Occipital lobe (tissue), 1 donor: ENCODE measurements at regions not wholly inside any gene's neighbourhood (a gene's known extent, or its start where the extent isn't known, plus 50 kb on each side); places are given as distances from the start of the nearest gene placed in this dataset.

Experiments used
- DNase-seq: peaks from one replicate; lab custom pipeline; 2025; lab: John Stamatoyannopoulos, UW

DNA sequence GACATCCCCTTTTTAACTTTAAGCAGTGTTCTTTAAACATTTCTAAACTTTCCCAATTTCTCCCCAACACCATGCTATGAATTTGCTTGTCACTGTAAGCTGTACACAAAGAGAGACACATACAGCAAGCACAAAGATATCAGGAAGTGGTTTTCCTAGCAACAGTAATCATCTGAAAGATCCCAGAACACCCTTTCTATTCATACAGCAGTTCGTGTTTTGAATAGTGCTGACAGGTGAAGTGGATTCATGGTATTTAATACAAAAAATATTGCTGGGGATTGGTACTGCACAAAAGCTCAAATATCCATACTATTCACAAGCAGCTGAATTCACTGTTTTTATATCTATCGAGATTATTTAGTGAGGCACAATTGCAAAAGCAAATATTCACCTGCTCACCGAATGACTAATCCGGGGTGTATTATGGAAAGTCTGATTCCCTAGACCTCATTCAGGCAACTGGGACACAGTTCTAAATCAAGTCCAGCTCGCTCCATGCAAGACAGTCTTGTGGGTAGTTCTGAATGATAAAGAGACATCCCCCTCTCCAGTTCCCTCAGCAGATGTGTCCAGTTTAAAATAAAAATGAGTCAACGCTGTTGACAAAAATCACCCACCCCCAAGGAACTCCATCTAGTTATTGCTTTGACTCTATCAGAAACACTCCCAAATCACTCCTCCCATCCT, 107.1 kb upstream of the TSHZ2 start:
- no peak for DNase-seq

DNA sequence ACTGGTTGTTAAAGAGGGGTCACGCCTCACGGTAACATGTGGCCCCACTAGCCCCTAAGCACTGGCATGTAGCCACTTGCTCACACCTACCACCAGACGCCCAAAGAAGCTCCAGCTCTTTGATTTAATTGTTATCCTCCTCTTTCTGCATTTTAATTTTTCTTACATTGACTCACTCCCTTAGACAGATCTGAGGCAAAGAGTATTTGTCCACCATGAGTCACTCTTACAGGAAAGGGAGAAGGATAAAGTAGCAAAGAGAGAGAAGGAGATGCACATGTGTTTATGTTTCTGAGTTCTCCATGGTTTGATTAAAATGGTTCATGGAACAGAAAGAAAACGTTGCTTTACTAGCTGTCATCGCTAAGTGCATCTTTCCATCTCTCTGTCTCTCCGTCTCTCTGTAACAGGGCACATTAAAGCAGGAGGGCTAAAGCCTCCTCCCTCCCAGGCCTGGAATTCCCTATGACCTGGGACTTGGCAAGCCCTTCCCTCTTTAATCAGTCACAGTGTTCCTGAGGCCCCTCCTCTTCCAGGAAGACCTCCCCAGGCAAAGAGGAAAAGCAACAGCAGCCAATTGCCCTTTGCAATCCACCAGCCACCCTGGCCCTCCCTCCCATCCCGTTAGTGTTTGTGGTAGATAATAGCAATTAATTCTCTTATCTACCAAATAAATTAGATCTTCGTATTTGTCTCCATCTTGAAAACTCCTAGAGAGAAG, 112.8 kb upstream of the TSHZ2 start:
- DNase-seq = no peak

DNA sequence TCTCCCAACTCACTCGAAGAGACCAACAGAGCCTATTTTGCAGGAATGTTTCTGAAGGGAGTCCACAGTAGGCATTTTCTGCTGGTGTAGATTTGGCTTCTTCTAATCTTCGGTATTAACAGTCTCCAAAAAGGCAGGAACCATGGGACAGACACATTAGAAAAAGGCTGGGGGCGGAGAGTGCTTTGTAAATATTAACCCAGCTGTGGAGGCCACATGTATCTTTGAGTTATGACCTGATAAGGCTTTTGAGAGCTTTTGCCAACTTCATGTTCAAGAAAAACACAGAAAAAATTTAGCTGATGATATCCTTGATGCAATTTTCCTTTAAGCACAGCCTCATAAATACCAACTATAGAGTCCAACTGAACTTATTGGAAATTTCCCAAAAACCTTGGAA, 119.4 kb upstream of the TSHZ2 start:
- DNase-seq = no peak

DNA sequence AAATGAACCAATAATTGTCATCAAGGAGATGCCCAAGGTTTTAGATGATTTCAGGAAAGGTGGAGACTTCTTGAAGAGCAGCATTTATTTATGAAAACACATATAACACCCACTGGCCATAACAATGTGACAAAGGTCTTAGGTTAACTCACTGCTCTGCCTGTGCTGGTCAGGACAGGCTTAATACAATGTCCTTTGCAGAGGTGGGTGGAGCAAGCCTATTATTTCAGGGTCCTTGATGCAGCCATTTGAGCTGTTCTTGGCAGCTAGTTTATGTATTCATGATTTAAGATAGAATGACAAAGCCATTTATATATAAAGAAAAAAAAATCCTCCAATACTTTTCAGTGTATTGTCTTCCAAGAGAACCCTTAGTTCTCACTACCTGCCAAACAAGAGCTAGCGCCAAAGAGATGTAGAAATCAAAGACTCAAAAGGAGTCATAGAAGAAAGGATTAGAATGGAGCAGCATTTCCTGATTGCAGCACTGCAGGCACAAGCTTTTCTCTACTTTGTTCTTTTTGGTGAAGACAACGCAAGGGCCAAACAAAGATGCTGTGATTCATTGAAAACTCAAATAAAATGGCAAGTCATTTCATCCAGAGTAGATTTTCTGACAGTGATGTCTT, 124.3 kb upstream of the TSHZ2 start:
- DNase-seq = no peak

DNA sequence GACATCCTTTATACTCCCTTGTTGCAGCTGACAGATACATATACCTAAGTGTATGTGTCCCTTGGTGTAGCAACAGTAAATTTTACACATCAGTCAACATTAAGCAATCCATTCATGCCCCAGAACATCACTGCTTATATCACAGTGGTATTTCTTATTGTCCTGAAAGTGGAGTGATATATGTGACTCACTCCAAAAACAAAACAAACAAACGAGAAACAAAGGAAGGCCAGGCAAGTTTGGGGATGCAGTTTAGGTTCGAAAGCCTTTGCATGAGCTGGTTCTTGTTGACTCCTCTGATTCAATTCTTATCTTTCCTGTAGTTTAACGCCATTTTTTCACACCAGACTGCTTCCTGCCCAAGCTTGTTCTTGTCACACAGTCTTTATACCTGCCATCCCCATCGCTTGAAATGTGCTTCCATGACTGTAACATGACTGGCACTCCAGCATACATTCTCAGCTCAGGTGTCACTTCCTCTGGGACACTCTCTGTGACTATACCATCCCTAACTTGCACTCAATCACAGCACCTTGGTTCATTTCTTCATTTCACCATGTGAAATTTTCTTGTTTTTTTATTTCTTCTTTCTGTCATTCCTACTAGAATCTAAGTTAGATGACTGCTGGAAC, 125.0 kb upstream of the TSHZ2 start:
- no peak for DNase-seq

DNA sequence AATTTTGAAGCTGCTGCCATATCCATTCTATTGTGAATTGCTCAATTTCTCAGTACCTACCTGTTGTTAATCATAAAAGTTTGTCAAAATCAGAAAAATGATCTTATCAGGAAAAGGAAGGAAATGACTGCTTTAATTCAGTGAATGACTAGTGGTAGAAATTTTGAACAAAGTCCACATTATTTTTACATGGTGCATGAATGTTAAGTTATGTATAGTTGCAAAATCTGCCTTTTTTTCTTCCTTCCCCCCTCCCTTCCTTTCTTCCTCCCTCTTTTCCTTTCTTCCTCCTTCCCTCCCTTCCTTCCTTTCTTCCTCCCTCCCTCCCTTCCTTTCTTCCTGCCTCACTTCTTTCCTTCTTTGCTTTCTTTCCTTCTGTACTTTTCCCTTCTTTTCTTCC, 127.1 kb upstream of the TSHZ2 start:
- DNase-seq = no peak

DNA sequence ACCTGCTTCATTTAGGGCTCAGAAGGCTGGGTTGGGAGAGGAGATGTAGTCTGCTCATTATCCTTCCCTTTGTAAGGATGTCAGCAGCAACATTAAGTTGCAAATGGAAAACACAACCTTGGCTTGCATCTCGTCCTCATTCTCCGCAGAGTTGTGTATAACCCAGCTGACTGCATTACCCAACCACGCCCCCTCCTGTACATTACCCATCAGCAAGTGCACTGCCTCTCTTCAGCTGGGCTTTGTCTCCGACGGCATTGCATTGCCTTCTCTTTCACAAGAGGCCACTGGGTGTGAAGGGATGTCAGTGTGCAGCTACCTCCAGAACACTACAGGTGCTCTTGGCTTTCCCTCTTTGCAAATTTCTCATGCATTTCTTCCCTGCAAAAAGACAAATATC, 128.7 kb upstream of the TSHZ2 start:
- DNase-seq = no peak

DNA sequence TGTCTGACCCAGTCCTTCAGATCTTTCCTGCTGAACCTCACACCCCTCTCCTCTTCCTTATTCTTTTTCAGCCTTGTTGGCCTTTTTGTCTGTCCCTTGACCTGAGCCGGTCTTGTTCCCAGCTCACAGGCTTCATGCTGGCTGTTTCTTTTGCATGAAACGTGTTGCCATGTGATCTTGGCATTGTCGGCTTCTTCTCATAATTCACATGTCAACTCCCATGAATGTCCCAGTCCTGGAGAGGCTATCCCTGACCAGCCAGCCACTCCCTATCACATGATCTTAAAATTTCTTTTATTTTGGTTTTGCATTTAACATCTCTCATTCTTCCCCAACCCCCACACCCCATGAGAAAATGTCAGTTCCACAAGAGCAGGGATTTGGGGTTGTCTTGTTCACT, 131.2 kb upstream of the TSHZ2 start:
- DNase-seq = no peak

DNA sequence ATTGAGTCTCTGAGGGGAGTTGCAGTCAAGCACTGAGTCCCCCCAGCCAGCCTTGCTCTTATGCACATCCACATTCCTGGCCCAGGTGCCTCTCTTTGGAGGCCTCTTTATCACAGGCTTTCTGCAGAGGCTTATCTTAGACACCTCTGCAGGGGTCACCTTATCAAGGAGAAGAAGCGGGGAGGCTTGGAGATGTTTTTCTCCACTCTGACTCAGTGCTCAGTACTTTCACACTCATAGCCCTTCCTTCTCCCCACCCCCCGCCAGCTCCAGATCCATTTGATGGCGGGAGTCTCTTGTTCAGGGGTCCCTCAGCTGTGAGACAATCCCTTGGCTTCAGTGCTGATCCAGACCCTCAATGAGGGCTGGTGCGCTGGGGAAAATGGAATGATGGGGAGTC, 132.1 kb upstream of the TSHZ2 start:
- DNase-seq = no peak

DNA sequence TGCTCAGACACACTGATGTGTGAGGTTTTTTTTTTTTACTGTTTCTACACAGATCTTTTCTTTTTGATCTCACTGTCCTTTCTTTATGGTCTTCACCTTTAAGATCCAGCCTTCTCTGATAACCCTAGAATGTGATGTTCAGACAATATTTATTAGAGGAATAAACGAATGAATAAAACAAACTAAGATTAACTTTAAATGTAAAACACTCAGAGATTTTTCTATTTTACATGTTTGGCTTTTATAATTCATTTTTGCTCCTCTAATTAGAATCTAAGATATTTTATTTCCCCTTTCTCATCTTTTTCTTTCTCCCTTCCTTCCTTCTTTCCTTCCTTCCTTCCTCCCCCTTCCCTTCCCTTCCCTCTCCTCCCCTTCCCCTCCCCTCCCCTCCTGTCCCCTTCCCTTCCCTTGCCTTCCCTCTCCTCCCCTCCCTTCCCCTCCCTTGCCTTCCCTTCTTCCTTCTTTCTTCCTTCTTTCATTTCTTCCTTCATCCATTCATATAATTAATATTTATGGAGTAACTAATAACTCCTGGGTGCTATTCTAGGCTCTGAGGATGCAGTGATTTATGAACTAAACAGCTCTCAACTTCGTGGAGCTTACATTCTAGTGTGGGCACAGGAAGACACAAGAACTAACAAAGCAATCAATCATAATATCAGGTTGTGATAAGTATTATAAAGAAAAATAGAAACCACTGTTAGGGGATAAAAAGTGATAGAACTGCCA, 133.5 kb upstream of the TSHZ2 start:
- DNase-seq = no peak

DNA sequence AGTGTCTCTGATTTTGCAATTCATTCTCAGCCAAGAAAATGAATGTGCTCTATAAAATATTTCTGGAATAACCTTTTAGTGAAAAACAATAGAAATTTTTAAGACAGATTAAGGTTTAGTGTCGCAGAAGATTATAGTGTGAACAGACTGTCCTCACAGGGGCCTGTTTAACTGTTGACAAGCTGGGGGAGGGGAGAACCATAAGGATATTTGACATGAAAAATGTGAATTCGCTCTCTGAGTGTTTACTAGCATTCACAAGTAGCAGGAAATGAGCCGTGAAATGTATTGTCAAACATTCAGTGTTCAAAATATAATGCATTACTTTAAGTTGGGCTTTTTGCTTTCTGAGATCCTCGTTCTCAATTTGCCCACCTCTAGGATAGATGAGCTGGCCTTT, 134.8 kb upstream of the TSHZ2 start:
- DNase-seq = no peak

DNA sequence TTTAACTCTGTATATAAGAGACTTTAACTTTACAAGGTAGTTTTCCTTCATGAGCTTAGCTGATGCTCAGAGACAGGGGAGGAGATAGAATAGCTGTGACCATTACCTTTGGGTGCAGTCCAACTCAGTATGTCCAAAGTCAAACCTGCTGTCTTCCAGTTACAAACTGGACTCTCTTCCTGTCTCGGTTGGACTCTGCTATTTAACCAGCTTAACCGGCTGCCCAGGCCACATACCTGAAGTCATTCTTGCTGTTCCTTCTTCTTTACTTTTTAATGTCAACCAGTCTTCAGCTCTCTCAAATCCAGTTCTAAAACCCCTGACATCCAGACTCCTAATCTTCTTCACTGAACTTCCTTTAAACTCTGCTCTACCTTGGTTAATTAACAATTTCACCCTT, 138.3 kb upstream of the TSHZ2 start:
- DNase-seq = no peak

DNA sequence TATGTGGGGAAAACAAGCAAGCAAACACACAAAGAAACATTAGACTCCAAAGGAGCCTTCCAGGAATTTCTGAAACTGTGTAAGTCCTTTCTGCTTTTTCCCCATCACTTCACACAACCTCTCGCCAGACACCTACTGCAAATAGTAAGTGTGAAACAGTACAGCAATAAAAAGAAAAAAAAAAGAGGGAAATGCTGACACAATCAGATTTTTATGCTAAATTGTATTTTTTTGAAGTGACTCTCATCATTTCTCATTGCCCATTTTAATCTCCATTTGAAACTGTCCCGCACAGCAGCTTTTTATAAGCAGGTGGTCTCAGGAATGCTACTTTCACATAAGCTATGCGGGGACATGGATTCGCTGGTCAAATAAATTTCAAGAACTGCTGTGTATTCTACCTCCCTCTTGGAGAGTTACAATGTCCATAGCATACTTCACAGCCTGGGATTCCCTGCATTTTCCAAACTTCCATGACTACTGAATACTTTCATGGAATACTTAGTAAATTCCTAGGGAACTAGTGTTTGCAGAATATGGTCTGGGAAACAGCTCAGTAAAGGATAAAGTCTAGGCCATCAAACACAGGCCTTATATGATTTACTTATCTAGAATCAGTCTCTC, 139.9 kb upstream of the TSHZ2 start:
- DNase-seq = no peak

DNA sequence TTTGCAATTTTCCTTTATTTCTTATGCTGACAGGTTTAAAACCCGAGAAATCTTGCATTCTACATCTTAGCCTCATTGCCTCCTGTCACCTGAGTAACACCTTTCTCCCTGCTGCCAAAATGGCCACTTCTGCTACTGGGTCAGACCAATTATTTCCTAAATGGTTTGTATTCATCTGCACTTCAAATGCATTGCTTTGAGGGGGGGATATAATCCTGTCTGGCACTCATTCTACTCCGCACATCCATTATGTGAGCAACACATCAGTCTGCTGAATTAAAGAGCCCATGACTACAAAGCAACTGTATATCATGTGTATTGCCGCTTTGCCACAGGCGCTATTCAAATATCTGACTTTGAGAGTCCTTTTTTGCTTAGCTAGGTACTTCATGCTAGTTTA, 141.6 kb upstream of the TSHZ2 start:
- no peak for DNase-seq

DNA sequence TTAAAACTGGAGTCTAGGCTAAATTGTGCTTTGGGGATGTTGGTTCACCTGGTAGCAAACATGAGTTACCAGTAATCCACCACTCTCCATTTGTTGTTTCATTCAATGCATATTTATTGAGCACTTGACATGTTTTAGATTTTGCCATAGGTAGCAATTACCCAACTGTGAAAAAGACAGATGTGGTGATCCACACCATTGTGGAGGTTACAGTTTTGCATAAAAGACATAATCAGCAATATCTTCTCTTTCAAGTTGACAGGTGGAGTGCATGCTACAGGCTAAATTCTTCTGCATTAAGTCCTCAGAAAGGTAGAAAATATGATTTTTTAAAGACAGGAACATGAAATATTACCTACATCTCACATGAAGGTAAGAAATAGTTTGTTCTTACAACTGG, 143.0 kb upstream of the TSHZ2 start:
- no peak for DNase-seq

DNA sequence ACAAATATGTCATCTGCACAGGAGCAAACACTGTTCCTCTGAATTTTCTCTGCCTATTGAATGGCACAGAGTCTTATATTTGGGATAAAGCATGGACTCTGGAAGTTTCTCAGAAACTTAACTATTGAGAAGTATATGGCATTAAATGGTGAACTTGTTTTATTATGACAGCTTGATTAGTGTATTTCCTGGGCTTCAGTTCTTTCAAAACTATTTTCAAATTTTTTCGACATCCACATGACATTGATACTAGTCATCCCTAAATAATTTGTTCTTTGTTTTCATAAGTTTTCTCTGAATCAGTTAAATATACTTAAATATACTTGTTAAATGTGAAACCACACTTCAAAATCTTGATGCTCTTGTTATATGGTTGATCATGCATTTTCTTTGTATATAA, 144.0 kb upstream of the TSHZ2 start:
- DNase-seq = no peak

DNA sequence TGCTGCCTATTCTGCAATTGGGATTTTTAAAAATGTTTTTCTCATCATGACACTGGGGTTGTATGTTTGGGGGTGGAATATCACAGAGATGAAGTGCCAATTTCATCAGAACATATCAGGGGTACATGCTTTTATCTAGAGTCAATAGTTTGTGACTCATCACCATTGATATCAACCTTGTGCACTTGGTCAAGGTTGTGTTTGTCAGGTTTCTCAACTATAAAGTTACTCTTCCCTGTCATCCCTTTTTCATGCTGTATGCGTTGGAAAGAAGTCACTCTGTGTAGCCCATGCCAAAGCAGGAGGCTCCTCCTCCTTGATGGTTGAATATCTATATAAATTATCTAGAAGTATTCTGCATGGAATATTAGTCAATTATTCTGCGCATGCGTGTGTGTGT, 145.4 kb upstream of the TSHZ2 start:
- no peak for DNase-seq

DNA sequence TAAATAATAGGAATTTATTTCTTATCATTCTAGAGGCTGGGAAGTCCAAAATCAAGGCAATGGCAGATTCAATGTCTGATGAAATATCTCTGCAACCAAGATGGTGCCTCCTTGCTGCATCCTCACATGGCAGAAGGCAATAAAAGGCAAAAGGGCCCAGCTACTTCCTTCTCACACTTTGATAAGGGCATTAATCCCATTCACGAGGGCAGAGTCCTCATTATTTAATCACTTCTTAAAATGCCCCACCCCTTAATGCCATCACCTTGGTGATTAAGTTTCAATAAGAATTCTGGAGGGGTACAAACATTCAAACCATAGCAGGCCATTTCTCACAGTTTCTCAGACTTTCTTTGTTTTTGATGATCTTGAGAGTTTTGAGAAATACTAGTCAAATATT, 145.8 kb upstream of the TSHZ2 start:
- no peak for DNase-seq

DNA sequence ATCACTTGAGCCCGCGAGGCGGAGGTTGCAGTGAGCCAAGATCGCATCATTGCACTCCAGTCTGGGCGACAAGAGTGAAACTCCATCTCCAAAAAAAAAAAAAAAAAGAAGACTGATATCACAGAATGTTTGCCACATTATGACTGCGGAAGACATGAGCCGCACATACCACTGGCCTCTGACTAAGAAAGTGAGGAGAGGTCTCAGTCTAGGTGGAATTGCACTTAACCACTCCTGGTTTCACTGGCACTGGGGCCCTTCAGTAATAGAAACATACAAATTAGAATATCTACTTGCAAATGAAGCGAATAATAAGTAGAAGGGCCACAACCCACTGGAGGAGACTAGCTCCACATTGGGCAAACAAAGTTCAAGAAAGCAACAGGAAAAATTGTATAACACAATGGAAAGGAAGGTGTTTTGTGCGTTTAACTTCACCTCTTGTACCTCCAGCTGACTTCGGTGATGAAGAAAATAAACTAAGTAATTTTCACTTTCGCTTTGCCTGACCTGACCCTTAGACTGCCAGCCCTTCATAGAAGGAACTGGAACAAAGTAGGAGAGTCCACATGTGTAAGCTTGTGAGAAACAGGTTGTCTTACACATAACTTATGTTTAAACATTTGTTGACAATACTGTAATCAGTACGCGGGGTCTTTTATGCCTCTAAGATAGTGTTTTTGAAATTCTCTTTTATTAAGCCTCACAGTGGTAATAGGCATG, 147.5 kb upstream of the TSHZ2 start:
- DNase-seq = no peak

DNA sequence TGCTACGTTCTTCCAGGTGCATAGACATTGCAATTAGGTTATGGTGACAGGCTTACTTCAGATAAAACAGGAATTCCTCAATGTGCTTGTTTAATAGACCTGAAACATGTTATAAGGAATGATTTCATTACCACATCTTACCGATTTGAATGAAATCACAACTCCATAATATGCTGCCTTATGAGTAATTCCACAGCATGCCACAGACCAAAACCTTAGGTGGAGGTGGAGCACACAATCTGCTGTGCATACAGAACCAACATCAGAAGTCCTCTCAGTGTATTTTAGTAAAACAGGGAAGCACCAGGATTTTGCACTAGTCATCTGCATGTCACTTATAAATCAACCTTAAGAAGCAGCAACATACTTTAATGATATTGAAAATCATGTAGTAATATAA, 148.9 kb upstream of the TSHZ2 start:
- no peak for DNase-seq
